ENCODE measurements at regions not wholly inside any gene's neighbourhood (a gene's known extent, or its start where the extent isn't known, plus 50 kb on each side); places are given as distances from the start of the nearest gene placed in this dataset.

DNA sequence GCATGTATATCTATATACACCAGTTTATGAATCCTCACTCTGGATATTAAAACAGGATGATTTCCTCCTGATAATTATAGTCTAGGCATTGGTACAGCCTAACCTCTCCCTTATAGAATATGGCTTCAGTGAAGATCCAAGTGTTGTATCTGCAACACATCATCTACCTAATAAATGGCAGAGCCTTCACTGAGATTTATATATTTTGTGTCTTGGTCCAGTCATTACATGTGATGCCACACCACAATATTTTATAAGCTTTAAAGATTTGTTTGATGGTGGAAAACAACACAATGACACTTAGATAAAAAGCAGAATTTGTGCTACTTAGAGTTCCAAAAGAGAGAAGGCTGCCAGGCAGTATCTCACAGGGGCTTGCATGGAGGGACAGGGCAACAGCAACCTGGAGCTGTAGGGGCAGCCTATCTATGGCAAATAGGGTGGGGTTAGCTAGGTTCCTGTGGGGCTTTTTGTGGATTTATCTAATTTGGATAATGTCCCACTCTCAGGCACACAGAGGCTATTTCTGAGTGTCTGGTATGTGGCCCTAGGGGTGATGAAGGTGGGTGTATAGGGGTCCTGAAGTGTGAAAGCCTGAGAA is 1736.7 kb upstream of the PRR20A start:
- ChIA-PET CTCF (interaction anchor here (1.6 kb wide), 1 partner anchor 12 kb away, joined by 4 read pairs; no protein-coding TSS in a partner anchor), POLR2A (no interaction called here)
- TF ChIP-seq, protein P1, sequence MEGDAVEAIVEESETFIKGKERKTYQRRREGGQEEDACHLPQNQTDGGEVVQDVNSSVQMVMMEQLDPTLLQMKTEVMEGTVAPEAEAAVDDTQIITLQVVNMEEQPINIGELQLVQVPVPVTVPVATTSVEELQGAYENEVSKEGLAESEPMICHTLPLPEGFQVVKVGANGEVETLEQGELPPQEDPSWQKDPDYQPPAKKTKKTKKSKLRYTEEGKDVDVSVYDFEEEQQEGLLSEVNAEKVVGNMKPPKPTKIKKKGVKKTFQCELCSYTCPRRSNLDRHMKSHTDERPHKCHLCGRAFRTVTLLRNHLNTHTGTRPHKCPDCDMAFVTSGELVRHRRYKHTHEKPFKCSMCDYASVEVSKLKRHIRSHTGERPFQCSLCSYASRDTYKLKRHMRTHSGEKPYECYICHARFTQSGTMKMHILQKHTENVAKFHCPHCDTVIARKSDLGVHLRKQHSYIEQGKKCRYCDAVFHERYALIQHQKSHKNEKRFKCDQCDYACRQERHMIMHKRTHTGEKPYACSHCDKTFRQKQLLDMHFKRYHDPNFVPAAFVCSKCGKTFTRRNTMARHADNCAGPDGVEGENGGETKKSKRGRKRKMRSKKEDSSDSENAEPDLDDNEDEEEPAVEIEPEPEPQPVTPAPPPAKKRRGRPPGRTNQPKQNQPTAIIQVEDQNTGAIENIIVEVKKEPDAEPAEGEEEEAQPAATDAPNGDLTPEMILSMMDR (IDR thresholded peaks at IDR 0.05; ENCODE audit: control extremely low read depth, extremely low read depth, low read depth, missing control alignments), result no peak
- DNase-seq (ENCODE audit: extremely low spot score), result no peak

DNA sequence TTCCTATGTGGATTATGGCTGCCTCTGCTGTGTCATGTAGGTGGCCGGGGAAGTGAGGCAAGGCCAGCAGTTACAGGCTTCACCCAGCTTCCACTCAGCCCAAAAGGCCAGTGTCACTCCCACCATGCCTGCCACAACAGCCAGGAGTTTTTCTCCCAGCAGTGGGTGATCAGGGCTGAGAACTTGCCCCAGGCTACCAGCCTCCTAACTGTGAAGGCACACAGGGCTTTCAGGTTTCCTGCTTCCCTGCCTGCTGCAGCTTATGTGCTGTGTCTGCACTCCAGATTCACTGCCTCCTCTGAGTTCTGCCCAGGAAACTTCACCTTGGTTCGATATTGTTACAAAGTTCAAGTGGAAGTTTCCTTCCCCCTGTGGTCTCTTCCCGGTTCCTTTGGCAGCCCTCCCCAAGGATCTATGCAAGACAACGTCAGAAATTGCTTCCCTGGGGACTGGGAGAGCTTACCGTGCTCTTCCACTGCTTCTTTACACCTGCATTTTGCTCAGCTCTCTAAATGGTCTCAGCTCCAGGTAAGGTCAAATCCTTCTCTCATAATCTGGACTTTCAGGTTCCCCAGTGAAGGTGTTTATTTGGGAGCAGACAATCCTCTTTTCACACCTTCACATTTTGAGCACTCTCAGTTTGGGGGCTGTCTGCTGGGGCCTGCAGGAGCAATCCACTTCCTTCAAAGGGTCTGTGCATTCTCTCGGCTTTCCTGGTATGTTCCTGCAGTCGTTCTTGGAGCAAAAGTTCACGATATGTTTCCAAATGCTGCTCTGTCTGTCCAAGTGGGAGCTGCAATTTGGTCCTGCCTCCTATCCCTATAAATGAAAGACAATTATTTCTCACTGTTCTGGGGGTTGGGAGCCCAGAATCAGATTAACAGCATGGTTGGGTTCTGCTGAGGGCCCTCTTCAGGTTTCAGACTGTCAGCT is 1730.1 kb upstream of the PRR20A start:
- no peak for DNase-seq (ENCODE audit: extremely low spot score)
- POLR2A ChIA-PET, result no interaction called here
- TF ChIP-seq, protein P1 (IDR thresholded peaks at IDR 0.05; ENCODE audit: control extremely low read depth, extremely low read depth, low read depth, missing control alignments), result no peak
- CTCF ChIA-PET, result interaction anchor here (1.4 to 1.6 kb wide), 2 partner anchors 10 to 29 kb away, joined by 3 read pairs; no protein-coding TSS in a partner anchor

DNA sequence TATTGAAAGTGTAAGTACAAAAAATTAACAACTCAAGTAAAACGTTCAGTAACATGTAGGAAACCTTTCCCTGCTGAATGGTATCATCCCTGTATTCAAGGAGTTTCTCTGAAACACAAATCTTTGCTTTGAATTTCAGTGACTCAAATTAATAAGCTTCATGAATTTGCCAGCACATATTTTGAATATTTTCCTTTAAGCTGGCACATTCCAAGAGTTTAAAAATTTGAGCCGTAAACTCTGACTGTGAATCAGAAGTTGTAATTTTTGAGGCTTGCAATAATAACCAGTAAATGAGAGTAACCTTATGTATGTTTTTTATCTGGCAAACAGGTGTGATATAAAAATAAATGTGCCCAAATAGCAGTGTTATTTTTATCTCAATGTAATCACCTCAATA is 1722.6 kb upstream of the PRR20A start:
- POLR2A ChIA-PET, result no interaction called here
- TF ChIP-seq, protein P1 (IDR thresholded peaks at IDR 0.05; ENCODE audit: control extremely low read depth, extremely low read depth, low read depth, missing control alignments), result no peak
- CTCF ChIA-PET, result no interaction called here
- no peak for DNase-seq (ENCODE audit: extremely low spot score)

DNA sequence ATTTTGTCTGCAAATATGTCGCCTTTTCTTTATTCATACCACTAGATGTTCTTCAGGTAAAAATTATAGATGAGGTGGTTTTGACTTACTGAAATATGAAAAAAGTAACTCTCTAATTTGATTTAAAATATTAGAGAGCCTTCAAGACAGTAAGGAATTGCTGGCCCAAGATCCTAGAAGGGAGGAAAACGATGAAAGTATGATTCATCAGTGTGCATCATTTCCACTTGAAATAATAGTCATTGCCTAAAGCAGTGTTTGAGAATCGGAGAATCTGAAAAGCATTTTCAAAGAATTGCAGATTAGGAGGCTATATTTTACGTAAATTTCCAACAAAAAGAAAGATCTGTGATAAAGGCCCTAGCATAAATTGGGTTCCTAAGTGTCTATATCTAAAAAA is 1707.9 kb upstream of the PRR20A start:
- CTCF ChIA-PET, result no interaction called here
- TF ChIP-seq, protein P1 (IDR thresholded peaks at IDR 0.05; ENCODE audit: control extremely low read depth, extremely low read depth, low read depth, missing control alignments), result no peak
- POLR2A ChIA-PET, result no interaction called here
- DNase-seq (ENCODE audit: extremely low spot score), result no peak

DNA sequence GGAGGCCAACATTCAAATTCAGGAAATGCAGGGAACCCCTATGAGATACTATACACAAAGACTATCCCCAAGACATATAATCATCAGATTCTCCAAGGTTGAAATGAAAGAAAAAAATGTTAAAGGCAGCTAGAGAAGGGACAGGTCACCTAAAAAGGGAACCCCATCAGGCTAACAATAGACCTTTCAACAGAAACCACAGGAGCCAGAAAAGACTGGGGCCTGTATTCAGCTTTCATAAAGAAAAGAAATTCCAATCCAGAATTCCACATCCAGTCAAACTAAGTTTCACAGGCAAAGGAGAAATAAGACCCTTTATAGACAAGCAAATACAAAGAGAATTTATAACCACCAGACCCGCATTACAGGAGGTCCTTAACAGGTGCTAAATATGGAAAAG is 1703.6 kb upstream of the PRR20A start:
- POLR2A ChIA-PET, result no interaction called here
- CTCF ChIA-PET, result no interaction called here
- DNase-seq (ENCODE audit: extremely low spot score), result no peak
- TF ChIP-seq, protein P1 (IDR thresholded peaks at IDR 0.05; ENCODE audit: control extremely low read depth, extremely low read depth, low read depth, missing control alignments), result no peak

DNA sequence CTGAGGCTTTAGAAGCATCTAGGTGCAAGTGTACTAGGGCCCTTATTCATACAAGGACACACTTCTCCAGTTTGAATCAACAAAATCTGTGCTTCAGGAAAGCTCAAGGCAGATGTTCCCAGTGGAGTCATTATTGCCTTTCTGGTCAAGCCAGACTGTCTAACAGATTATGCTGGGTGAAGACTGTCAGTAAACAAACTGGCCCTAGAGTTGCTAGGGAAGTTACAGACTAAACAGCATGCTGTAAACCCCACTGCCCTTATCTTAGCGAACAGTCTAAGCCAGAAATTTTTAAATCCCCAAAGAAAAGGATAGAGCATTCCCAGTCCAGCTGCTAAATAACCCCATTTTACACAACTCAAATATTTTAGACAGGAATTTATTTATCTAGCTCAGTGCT is 1701.3 kb upstream of the PRR20A start:
- POLR2A ChIA-PET, result no interaction called here
- TF ChIP-seq, protein P1 (IDR thresholded peaks at IDR 0.05; ENCODE audit: control extremely low read depth, extremely low read depth, low read depth, missing control alignments), result no peak
- DNase-seq (ENCODE audit: extremely low spot score), result no peak
- CTCF ChIA-PET, result interaction anchor here (0.9 to 2.1 kb wide), 4 partner anchors 14 to 29 kb away, joined by 3 to 6 read pairs (median 4); no protein-coding TSS in a partner anchor
